Activated T-cell treated with anti-CD3 and anti-CD28 coated beads, Interleukin-2, amount 50 U/mL, for 24 hours (primary cell): ENCODE measurements at regions not wholly inside any gene's neighbourhood (a gene's known extent, or its start where the extent isn't known, plus 50 kb on each side); places are given as distances from the start of the nearest gene placed in this dataset.

Experiments
- DNase-seq: peaks from one replicate; pipeline ENCODE4 v3.0.0-alpha.2; 2020
- H3K27ac Mint-ChIP-seq: 2 replicates; pipeline ENCODE4 v1.8.0; 2020; ENCODE audit warnings: mild to moderate bottlenecking, mixed read lengths
- H3K27me3 Mint-ChIP-seq: 2 replicates; pipeline ENCODE4 v1.8.0; 2020; ENCODE audit warnings: mixed read lengths
- H3K36me3 Mint-ChIP-seq: 2 replicates; pipeline ENCODE4 v1.8.0; 2020; ENCODE audit warnings: low read depth, mixed read lengths
- H3K4me1 Mint-ChIP-seq: 2 replicates; pipeline ENCODE4 v1.8.0; 2020; ENCODE audit warnings: low read depth, mixed read lengths
- H3K4me3 Mint-ChIP-seq: 2 replicates; pipeline ENCODE4 v1.8.0; 2020; ENCODE audit warnings: mild to moderate bottlenecking, moderate library complexity, mixed read lengths
- H3K9me3 Mint-ChIP-seq: 2 replicates; pipeline ENCODE4 v1.8.0; 2020; ENCODE audit warnings: mixed read lengths

DNA sequence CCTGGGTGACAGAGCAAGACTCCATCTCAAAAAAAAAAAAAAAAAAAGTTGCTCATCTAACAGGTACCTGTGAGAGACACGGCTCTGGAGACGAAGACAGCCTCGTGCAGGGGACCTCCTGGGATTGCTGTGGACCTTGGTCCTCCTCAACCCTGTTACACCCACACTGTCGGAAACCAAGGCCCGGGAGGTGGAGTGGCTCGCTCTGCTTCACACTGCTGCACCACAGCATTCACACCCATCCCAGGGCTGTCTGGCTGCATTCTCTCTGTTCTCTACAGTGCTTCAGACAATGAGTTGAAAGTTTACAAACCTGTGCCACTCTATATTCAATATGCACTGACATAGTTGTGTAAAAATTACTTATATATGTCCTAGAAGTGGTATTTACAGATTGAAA, 101.0 kb upstream of the TNS3 start:
- no peaks in the 10 kb centered on the region for H3K4me1 Mint-ChIP-seq
- H3K4me3 Mint-ChIP-seq = no peak overlapping the region

DNA sequence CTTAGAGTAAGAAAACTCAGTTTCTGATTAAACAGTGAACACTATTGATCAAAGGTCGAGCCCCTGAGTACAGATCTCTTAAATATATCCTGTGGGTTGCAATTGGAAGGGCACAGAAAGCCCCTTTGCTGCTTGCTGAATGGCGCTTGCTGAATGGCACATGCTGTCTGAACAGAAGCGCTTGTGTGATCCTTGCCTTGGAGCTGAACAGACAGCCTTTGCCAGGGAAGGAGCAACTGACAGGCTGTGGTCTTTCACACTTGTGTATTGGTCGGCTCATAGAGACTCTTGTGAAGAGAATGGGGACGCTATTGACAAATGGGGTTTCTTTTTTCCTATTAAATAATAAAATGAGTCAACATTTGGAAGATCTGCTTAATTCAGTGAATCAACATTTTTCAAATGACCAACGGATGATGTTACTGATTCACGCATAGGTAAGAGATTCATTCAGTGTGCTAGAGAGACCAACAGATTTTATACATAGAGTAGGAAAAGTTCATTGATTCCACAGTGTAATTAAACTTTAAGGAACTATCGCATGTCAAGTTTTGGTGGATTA, 99.4 kb upstream of the TNS3 start:
- H3K27me3 Mint-ChIP-seq = no peaks in the 10 kb centered on the region

More for the DNA sequence above, 101.0 kb upstream of the TNS3 start:
- DNase-seq = no peak
- Mint-ChIP-seq H3K27me3 (no peaks in the 10 kb centered on the region), H3K27ac (no peak overlapping the region), H3K36me3 (no peaks in the 10 kb centered on the region), H3K9me3 (no peaks in the 10 kb centered on the region)

GRCh38 chr7:47678641-47679380, 96.9 kb upstream of the TNS3 start:
- H3K4me3 Mint-ChIP-seq = no peak overlapping the region
- H3K27me3 Mint-ChIP-seq = no peaks in the 10 kb centered on the region
- H3K36me3 Mint-ChIP-seq = no peaks in the 10 kb centered on the region
- H3K4me1 Mint-ChIP-seq = no peaks in the 10 kb centered on the region
- no peak overlapping the region for H3K27ac Mint-ChIP-seq
- DNase-seq = no peak
- no peaks in the 10 kb centered on the region for H3K9me3 Mint-ChIP-seq

More for the DNA sequence above, 99.4 kb upstream of the TNS3 start:
- Mint-ChIP-seq H3K4me3 (no peak overlapping the region), H3K27ac (no peak overlapping the region), H3K36me3 (no peaks in the 10 kb centered on the region), H3K4me1 (no peaks in the 10 kb centered on the region), H3K9me3 (no peaks in the 10 kb centered on the region)
- no peak for DNase-seq

GRCh38 chr7:47677664-47678063, 95.8 kb upstream of the TNS3 start:
- H3K27ac Mint-ChIP-seq = no peak overlapping the region
- H3K36me3 Mint-ChIP-seq = no peaks in the 10 kb centered on the region
- H3K9me3 Mint-ChIP-seq = no peaks in the 10 kb centered on the region
- H3K4me3 Mint-ChIP-seq = no peak overlapping the region
- H3K27me3 Mint-ChIP-seq = no peaks in the 10 kb centered on the region
- H3K4me1 Mint-ChIP-seq = no peaks in the 10 kb centered on the region
- no peak for DNase-seq

DNA sequence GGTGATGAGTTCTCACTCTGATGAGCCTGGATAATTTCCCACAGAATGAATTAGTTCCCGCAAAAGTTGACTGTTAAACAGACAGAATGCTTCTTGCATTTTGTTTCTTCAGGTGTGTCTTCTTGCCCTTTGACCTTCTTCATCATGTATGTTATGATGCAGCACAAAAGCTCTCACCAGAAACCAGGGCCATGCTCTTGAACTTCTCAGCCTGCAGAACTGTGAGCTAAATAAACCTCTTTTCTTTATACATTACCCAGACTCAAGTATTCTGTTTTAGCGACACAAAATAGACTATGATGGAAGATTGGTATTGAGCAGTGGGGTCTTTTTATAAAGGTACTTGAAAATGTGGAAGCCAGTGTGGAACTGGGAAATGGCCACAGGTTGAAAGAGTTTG, 95.2 kb upstream of the TNS3 start:
- H3K36me3 Mint-ChIP-seq = no peaks in the 10 kb centered on the region
- H3K27ac Mint-ChIP-seq = no peak overlapping the region
- H3K4me1 Mint-ChIP-seq = no peaks in the 10 kb centered on the region
- H3K9me3 Mint-ChIP-seq = no peaks in the 10 kb centered on the region
- H3K27me3 Mint-ChIP-seq = no peaks in the 10 kb centered on the region
- no peak overlapping the region for H3K4me3 Mint-ChIP-seq
- DNase-seq = no peak

DNA sequence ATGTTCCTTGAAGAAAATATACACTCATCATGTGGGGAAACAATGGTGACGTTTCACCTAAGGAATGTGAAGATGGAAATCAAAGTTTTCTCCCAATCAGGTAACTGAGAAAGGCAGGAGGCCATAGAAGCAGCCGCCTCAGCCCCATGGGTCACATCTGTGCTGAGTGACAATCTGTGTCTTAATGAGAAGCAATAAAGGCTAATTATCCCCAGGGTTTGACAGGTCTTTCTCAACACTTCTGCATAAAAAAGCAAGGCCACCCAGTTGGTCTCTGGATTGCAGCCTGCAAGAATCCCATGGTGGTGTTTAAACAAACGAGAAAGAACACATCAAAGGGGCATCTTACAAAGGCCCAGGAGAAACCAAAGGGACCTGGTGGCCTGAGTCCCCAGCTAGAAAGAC, 91.1 kb upstream of the TNS3 start:
- no peak for DNase-seq
- Mint-ChIP-seq H3K9me3 (no peaks in the 10 kb centered on the region), H3K4me3 (no peak overlapping the region), H3K27me3 (no peaks in the 10 kb centered on the region), H3K36me3 (no peaks in the 10 kb centered on the region), H3K4me1 (no peaks in the 10 kb centered on the region), H3K27ac (no peak overlapping the region)

DNA sequence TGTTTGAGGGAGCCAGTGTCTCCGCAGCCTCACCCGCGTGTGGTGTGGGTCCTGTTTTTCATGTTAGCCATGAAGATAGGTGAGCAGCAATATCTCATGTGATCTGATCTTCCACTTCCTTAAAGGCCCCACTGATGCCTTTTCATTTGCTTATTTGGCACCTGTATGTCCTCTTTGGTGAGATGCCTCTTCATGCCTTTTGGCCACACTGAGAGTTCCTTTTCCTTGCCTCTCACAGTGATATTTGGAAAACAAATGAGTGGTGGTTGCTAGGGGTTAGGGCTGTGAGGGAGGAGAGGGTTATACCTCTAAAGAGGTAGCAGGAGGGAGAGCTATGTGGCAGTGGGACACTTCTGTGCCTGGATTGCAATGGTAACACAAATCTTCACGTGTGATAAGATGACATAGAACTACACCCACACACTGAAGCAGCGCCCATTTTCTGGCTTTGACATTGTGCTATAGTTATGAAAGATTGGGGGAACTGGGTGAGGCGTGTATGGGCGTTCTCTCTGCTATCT, 90.4 kb upstream of the TNS3 start:
- Mint-ChIP-seq H3K9me3 (no peaks in the 10 kb centered on the region), H3K36me3 (no peaks in the 10 kb centered on the region), H3K4me1 (no peaks in the 10 kb centered on the region), H3K27me3 (no peaks in the 10 kb centered on the region), H3K27ac (no peak overlapping the region), H3K4me3 (no peak overlapping the region)
- DNase-seq = no peak

DNA sequence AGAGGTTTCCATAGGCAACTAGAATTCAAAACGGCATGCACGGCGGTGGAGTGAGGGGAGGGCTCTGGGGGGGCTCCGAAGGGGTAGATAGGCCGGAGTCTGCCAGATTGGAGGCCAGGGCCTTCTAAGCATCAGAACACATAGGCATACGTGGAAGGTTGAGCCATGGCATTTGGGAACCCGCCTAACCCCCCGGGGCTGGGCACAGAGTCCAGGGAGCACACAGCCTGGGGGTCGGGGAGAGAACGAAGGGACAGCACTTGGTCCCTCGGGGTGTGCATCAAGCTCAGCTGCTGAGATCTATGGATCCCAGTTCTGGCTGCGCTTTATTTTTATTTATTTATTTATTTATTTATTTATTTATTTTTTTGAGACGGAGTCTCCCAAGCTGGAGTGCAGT, 89.4 kb upstream of the TNS3 start:
- Mint-ChIP-seq H3K36me3 (no peaks in the 10 kb centered on the region), H3K9me3 (no peaks in the 10 kb centered on the region), H3K27me3 (no peaks in the 10 kb centered on the region), H3K27ac (no peak overlapping the region), H3K4me1 (no peaks in the 10 kb centered on the region), H3K4me3 (no peak overlapping the region)
- DNase-seq = no peak

GRCh38 chr7:47670729-47671128, 88.8 kb upstream of the TNS3 start:
- H3K36me3 Mint-ChIP-seq = no peaks in the 10 kb centered on the region
- no peak overlapping the region for H3K27ac Mint-ChIP-seq
- no peak overlapping the region for H3K4me3 Mint-ChIP-seq
- DNase-seq = no peak
- H3K4me1 Mint-ChIP-seq = no peaks in the 10 kb centered on the region
- no peaks in the 10 kb centered on the region for H3K27me3 Mint-ChIP-seq
- H3K9me3 Mint-ChIP-seq = no peaks in the 10 kb centered on the region

DNA sequence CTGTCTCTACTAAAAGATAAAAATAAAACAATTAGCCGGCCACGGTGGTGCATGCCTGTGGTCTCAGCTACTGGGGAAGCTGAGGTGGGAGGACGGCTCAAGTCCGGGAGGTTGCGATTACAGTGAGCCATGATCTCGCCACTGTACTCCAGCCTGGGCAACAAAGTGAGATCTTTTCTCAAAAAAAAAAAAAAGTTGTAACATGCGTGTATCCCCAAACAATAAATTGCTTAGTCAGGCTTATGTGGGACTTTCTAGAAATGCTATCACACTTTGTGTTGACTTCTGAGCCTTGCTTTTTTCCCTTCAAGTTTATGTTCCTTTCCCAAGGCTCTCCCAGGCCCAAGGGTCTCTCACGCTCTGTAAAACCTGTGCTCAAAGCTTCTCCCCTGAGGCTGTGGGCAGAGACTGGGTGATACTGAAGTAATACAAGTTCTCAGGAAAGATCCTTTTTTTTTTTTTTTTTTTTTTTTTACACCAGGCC, 88.0 kb upstream of the TNS3 start:
- DNase-seq = no peak
- no peaks in the 10 kb centered on the region for H3K4me1 Mint-ChIP-seq

GRCh38 chr7:47669178-47669891, 87.4 kb upstream of the TNS3 start:
- H3K27me3 Mint-ChIP-seq = no peaks in the 10 kb centered on the region
- no peaks in the 10 kb centered on the region for H3K4me1 Mint-ChIP-seq
- H3K9me3 Mint-ChIP-seq = no peaks in the 10 kb centered on the region
- H3K4me3 Mint-ChIP-seq = no peak overlapping the region
- H3K36me3 Mint-ChIP-seq = no peaks in the 10 kb centered on the region
- no peak for DNase-seq
- no peak overlapping the region for H3K27ac Mint-ChIP-seq

More for the DNA sequence above, 88.0 kb upstream of the TNS3 start:
- no peak overlapping the region for H3K4me3 Mint-ChIP-seq
- no peak overlapping the region for H3K27ac Mint-ChIP-seq
- no peaks in the 10 kb centered on the region for H3K27me3 Mint-ChIP-seq
- H3K36me3 Mint-ChIP-seq = no peaks in the 10 kb centered on the region
- H3K9me3 Mint-ChIP-seq = no peaks in the 10 kb centered on the region

- no peak for DNase-seq
- no peaks in the 10 kb centered on the region for H3K9me3 Mint-ChIP-seq
- H3K36me3 Mint-ChIP-seq = no peaks in the 10 kb centered on the region
- H3K4me1 Mint-ChIP-seq = no peaks in the 10 kb centered on the region
- H3K27me3 Mint-ChIP-seq = no peaks in the 10 kb centered on the region
- H3K4me3 Mint-ChIP-seq = no peak overlapping the region
- H3K27ac Mint-ChIP-seq = no peak overlapping the region
Observed at GRCh38 chr7:47666164-47666862, 84.4 kb upstream of the TNS3 start.

DNA sequence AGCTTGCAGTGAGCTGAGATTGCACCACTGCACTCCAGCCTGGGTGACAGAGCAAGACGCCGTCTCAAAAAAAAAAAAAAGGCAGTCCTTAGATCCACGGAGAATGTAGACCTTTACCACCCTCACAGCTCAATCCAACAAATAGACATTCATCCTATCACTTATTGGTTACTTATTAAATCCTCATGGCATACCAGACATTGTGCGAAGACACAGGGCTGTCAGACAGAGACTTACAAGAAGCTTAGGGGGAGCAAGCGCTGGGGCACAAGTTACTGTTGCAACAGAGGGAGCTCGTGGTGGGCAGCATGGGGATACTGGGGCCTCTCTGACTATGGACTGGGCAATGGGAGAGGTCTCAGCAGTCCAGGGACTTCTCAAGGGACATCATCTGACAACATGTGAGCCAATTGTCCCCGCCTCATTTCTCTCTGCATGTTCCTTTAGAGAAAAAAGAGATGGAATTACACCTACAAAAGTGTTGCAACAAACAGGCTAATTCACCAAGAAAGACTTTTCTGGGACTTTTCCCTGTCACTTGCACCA, 82.8 kb upstream of the TNS3 start:
- Mint-ChIP-seq H3K27me3 (no peaks in the 10 kb centered on the region), H3K4me1 (no peaks in the 10 kb centered on the region), H3K36me3 (no peaks in the 10 kb centered on the region), H3K27ac (no peak overlapping the region), H3K4me3 (no peak overlapping the region), H3K9me3 (no peaks in the 10 kb centered on the region)
- DNase-seq = no peak

DNA sequence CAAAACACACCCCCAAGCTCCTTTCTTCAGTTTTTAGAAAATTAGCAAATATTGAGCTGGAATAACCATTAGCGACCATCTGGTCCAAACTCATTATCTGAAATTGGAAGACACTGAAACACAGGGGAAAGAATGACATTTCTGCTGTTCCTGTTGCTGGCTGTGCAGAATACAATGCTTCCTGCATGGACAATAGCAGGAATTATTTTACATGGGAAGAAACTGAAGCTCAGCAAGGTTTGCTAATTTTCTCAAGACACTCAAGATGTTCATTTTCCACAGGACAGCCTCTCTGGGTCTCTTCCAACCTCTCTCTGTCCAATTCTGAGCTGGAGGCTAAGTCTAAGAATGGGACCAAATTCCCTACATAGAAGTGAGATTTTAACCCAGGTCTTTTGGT, 81.9 kb upstream of the TNS3 start:
- no peak for DNase-seq
- H3K27ac Mint-ChIP-seq = no peak overlapping the region
- H3K9me3 Mint-ChIP-seq = no peaks in the 10 kb centered on the region
- no peaks in the 10 kb centered on the region for H3K36me3 Mint-ChIP-seq
- no peak overlapping the region for H3K4me3 Mint-ChIP-seq
- H3K27me3 Mint-ChIP-seq = no peaks in the 10 kb centered on the region
- H3K4me1 Mint-ChIP-seq = no peaks in the 10 kb centered on the region
